H9 (cell line): ENCODE measurements at regions not wholly inside any gene's neighbourhood (a gene's known extent, or its start where the extent isn't known, plus 50 kb on each side); places are given as distances from the start of the nearest gene placed in this dataset.

ENCODE experiments used
- DNase-seq: peaks from one replicate; pipeline ENCODE4 v3.0.0-alpha.2; 2017
- H2AFZ ChIP-seq: one replicate; pipeline ENCODE4 v1.6.1; 2013; ENCODE audit warnings: mild to moderate bottlenecking, low read length, control low read depth, moderate library complexity
- H2AK5ac ChIP-seq: 2 replicates; pipeline ENCODE4 v1.6.1; 2013; ENCODE audit warnings: low read length, control low read depth, mixed read lengths; ENCODE audit not compliant: insufficient read length
- H2BK120ac ChIP-seq: one replicate; pipeline ENCODE4 v1.6.1; 2013; ENCODE audit warnings: low read depth, mild to moderate bottlenecking, low read length, control low read depth, inconsistent platforms; ENCODE audit not compliant: poor library complexity, severe bottlenecking
- H2BK12ac ChIP-seq: 2 replicates; pipeline ENCODE4 v1.6.1; 2013; ENCODE audit warnings: low read length, control low read depth, mixed read lengths, low read depth; ENCODE audit not compliant: insufficient read length
- H2BK15ac ChIP-seq: 2 replicates; pipeline ENCODE4 v1.6.1; 2013; ENCODE audit warnings: low read depth, low read length, control low read depth
- H2BK20ac ChIP-seq: one replicate; pipeline ENCODE4 v1.6.1; 2013; ENCODE audit warnings: low read depth, mild to moderate bottlenecking, low read length, control low read depth, inconsistent platforms; ENCODE audit not compliant: poor library complexity, severe bottlenecking
- H2BK5ac ChIP-seq: 2 replicates; pipeline ENCODE4 v1.6.1; 2013; ENCODE audit warnings: low read length, control low read depth, mixed read lengths; ENCODE audit not compliant: insufficient read length
- H3K14ac ChIP-seq: 2 replicates; pipeline ENCODE4 v1.6.1; 2013; ENCODE audit warnings: low read length, control low read depth; ENCODE audit not compliant: insufficient read depth
- H3K18ac ChIP-seq: 2 replicates; pipeline ENCODE4 v1.6.1; 2013; ENCODE audit warnings: low read depth, mild to moderate bottlenecking, mixed read lengths, low read length, control low read depth; ENCODE audit not compliant: insufficient read length
- H3K23ac ChIP-seq: 2 replicates; pipeline ENCODE4 v1.6.1; 2013; ENCODE audit warnings: low read length, control low read depth, mixed read lengths, low read depth; ENCODE audit not compliant: insufficient read length
- H3K23me2 ChIP-seq: 2 replicates; pipeline ENCODE4 v1.6.1; 2013; ENCODE audit warnings: low read depth, mild to moderate bottlenecking, mixed read lengths, low read length, control low read depth; ENCODE audit not compliant: insufficient read length, poor library complexity, severe bottlenecking
- H3K27ac ChIP-seq: 2 replicates; pipeline ENCODE4 v1.5.1; 2013; ENCODE audit warnings: low read length, control low read depth, mixed read lengths, low read depth; ENCODE audit not compliant: insufficient read length
- H3K27me3 ChIP-seq: 2 replicates; pipeline ENCODE4 v1.6.1; 2013; ENCODE audit warnings: low read length, control low read depth, inconsistent platforms; ENCODE audit not compliant: insufficient read depth
- H3K4ac ChIP-seq: 2 replicates; pipeline ENCODE4 v1.6.1; 2013; ENCODE audit warnings: low read depth, mild to moderate bottlenecking, control low read depth, inconsistent platforms, low read length, moderate library complexity
- H3K4me1 ChIP-seq: 2 replicates; pipeline ENCODE4 v1.6.1; 2013; ENCODE audit warnings: low read length, control low read depth, inconsistent platforms; ENCODE audit not compliant: insufficient read depth
- H3K4me2 ChIP-seq: 2 replicates; pipeline ENCODE4 v1.6.1; 2013; ENCODE audit warnings: low read length, control low read depth, mixed read lengths; ENCODE audit not compliant: insufficient read length, insufficient read depth
- H3K56ac ChIP-seq: 2 replicates; pipeline ENCODE4 v1.6.1; 2013; ENCODE audit warnings: low read depth, mild to moderate bottlenecking, mixed read lengths, low read length, control low read depth; ENCODE audit not compliant: insufficient read length
- H3K79me1 ChIP-seq: 2 replicates; pipeline ENCODE4 v1.6.1; 2013; ENCODE audit warnings: low read depth, mild to moderate bottlenecking, moderate library complexity, low read length, control low read depth, inconsistent platforms; ENCODE audit not compliant: insufficient read depth, poor library complexity, severe bottlenecking
- H3K79me2 ChIP-seq: 2 replicates; pipeline ENCODE4 v1.6.1; 2013; ENCODE audit warnings: low read length, control low read depth, inconsistent platforms; ENCODE audit not compliant: insufficient read depth
- H3K9ac ChIP-seq: 2 replicates; pipeline ENCODE4 v1.6.1; 2013; ENCODE audit warnings: low read length, control low read depth, mixed read lengths; ENCODE audit not compliant: insufficient read length; ENCODE audit errors: extremely low read depth
- H3K9me3 ChIP-seq: one replicate; pipeline ENCODE4 v1.6.1; 2013; ENCODE audit warnings: low read depth, low read length, inconsistent platforms; ENCODE audit not compliant: control insufficient read depth
- H3T11ph ChIP-seq: one replicate; pipeline ENCODE4 v1.6.1; 2013; ENCODE audit warnings: mild to moderate bottlenecking, low read length, control low read depth, inconsistent platforms
- H4K20me1 ChIP-seq: one replicate; pipeline ENCODE4 v1.6.1; 2013; ENCODE audit not compliant: control insufficient read depth, insufficient read length, insufficient read depth
- H4K5ac ChIP-seq: 2 replicates; pipeline ENCODE4 v1.6.1; 2013; ENCODE audit warnings: low read depth, mild to moderate bottlenecking, mixed read lengths, low read length, control low read depth; ENCODE audit not compliant: insufficient read length
- H4K8ac ChIP-seq: replicated peaks from 2 replicates; pipeline ENCODE4 v1.6.1; 2013; ENCODE audit warnings: low read length, control low read depth, mixed read lengths, low read depth; ENCODE audit not compliant: insufficient read length
- H4K91ac ChIP-seq: 2 replicates; pipeline ENCODE4 v1.6.1; 2013; ENCODE audit warnings: low read depth, mild to moderate bottlenecking, moderate library complexity, mixed read lengths, low read length, control low read depth; ENCODE audit not compliant: insufficient read length
- H3K27ac Mint-ChIP-seq, 3 experiments: 2 replicates in 2 of 3; 3 replicates in 1 of 3; pipeline ENCODE4 v1.8.0; 2020 to 2021; ENCODE audit warnings: mixed read lengths in 3 of 3, mild to moderate bottlenecking in 1 of 3, moderate library complexity in 1 of 3
- H3K27me3 Mint-ChIP-seq: 2 replicates; pipeline ENCODE4 v1.8.0; 2021; ENCODE audit warnings: low read depth, mild to moderate bottlenecking, moderate library complexity, mixed read lengths
- H3K36me3 Mint-ChIP-seq, 3 experiments: 2 replicates in 2 of 3; 3 replicates in 1 of 3; pipeline ENCODE4 v1.8.0; 2020 to 2021; ENCODE audit warnings: low read depth in 3 of 3, mixed read lengths in 3 of 3; ENCODE audit not compliant: insufficient read depth in 1 of 3
- H3K4me1 Mint-ChIP-seq, 2 experiments: 2 replicates each; pipeline ENCODE4 v1.8.0; 2020; ENCODE audit warnings: mixed read lengths in 2 of 2
- H3K4me3 Mint-ChIP-seq, 2 experiments: 2 replicates in 1 of 2; 3 replicates in 1 of 2; pipeline ENCODE4 v1.8.0; 2020 to 2021; ENCODE audit warnings: mild to moderate bottlenecking in 2 of 2, mixed read lengths in 2 of 2, moderate library complexity in 1 of 2
- H3K9me3 Mint-ChIP-seq, 2 experiments: 2 replicates in 1 of 2; 3 replicates in 1 of 2; pipeline ENCODE4 v1.8.0; 2020; ENCODE audit warnings: mild to moderate bottlenecking in 2 of 2, mixed read lengths in 2 of 2, moderate library complexity in 1 of 2
- WGBS: extraction: QIAGEN DNeasy Blood & Tissue Kit; methylation state at CpG from one replicate; pipeline ENCODE4 v1.1.7; 2013; ENCODE audit warnings: missing lambda C conversion rate, low lambda C conversion rate, mixed read lengths; ENCODE audit not compliant: insufficient read length; ENCODE audit errors: extremely low coverage; 5-methylcytosine and 5-hydroxymethylcytosine counted together
- TF ChIP-seq, protein P1 (sequence below): fragments of 200-600 bp; sonication (generic); conservative IDR thresholded peaks from 3 replicates; pipeline ENCODE4 v1.8.0; 2021; ENCODE audit warnings: antibody characterized with exemption, mild to moderate bottlenecking

DNA sequence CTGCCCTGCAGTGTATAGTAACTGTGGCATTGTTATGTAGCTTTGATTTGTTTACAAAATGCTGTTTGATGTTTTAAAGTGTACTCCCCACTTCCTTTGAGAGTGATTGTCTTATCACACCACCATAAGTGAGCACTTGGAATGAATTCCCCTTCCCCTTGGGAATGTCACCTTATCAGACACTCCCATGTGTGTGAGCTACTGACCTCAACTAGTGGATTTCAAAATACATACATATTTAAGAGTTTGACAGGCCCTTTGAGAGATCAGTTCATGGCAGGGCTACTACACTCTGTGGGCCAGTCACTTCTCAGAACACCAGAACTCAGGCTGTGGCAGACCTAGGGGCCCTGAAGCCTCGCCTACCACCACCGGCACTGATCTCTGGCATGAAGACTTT is 547.6 kb downstream of the NR2F2 start:
- H3K4ac ChIP-seq, result no peak overlapping the region
- H3K79me1 ChIP-seq, result no peaks in the 10 kb centered on the region
- no peaks in the 10 kb centered on the region for H3K9me3 Mint-ChIP-seq
- H2BK120ac ChIP-seq, result no peak overlapping the region
- no peak overlapping the region for H3K14ac ChIP-seq
- H2BK20ac ChIP-seq, result no peak overlapping the region
- no peak overlapping the region for H4K91ac ChIP-seq
- no peak overlapping the region for H3T11ph ChIP-seq
- no peaks in the 10 kb centered on the region for H3K27me3 Mint-ChIP-seq
- no peak overlapping the region for H2BK15ac ChIP-seq
- H4K8ac ChIP-seq, result no peak overlapping the region
- H3K27ac ChIP-seq, result no peak overlapping the region
- WGBS, result no CpG with 5 or more reads among the region's 2 CpGs
- H2AFZ ChIP-seq, result no peak overlapping the region
- peak overlapping the region in 1 of 3 experiments; percentile 27; a peak in 1 of 7 replicates for H3K27ac Mint-ChIP-seq
- peaks cover 10 to 18% of the 10 kb centered on the region in 2 experiments for H3K4me1 Mint-ChIP-seq
- H2AK5ac ChIP-seq, result no peak overlapping the region
- H4K5ac ChIP-seq, result no peak overlapping the region
- TF ChIP-seq, protein P1, sequence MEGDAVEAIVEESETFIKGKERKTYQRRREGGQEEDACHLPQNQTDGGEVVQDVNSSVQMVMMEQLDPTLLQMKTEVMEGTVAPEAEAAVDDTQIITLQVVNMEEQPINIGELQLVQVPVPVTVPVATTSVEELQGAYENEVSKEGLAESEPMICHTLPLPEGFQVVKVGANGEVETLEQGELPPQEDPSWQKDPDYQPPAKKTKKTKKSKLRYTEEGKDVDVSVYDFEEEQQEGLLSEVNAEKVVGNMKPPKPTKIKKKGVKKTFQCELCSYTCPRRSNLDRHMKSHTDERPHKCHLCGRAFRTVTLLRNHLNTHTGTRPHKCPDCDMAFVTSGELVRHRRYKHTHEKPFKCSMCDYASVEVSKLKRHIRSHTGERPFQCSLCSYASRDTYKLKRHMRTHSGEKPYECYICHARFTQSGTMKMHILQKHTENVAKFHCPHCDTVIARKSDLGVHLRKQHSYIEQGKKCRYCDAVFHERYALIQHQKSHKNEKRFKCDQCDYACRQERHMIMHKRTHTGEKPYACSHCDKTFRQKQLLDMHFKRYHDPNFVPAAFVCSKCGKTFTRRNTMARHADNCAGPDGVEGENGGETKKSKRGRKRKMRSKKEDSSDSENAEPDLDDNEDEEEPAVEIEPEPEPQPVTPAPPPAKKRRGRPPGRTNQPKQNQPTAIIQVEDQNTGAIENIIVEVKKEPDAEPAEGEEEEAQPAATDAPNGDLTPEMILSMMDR, result no peak
- H4K20me1 ChIP-seq, result no peaks in the 10 kb centered on the region
- H3K23me2 ChIP-seq, result no peaks in the 10 kb centered on the region
- DNase-seq, result no peak
- no peak overlapping the region for H3K56ac ChIP-seq
- no peaks in the 10 kb centered on the region for H3K9me3 ChIP-seq
- no peak overlapping the region for H3K23ac ChIP-seq
- H2BK12ac ChIP-seq, result no peak overlapping the region
- no peaks in the 10 kb centered on the region; the same call in 1 of the 2 replicates for H3K4me1 ChIP-seq
- no peak overlapping the region for H3K18ac ChIP-seq
- H3K27me3 ChIP-seq, result no peaks in the 10 kb centered on the region
- H3K9ac ChIP-seq, result no peak overlapping the region
- no peak overlapping the region for H3K4me3 Mint-ChIP-seq
- no peaks in the 10 kb centered on the region for H3K79me2 ChIP-seq
- no peak overlapping the region for H2BK5ac ChIP-seq
- no peaks in the 10 kb centered on the region; a peak in 1 of 7 replicates for H3K36me3 Mint-ChIP-seq
- H3K4me2 ChIP-seq, result no peak overlapping the region
